ENCODE measurements at regions not wholly inside any gene's neighbourhood (a gene's known extent, or its start where the extent isn't known, plus 50 kb on each side); places are given as distances from the start of the nearest gene placed in this dataset.

DNA sequence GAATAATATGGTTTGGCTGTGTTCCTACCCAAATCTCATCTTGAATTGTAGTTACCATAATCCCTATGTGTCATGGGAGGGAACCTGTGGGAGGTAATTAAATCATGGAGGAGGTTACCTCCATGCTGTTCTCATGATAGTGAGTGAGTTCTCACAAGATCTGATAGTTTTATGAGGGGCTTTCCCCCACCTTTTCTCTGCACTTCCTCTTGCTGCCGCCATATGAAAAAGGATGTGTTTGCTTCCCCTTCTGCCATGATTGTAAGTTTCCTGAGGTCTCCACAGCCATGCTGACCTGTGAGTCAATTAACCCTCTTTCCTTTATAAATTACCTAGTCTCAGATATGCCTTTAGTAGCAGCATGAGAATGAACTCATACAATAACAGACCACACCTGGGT, 63.7 kb upstream of the PRR16 start:
- no peak for TF ChIP-seq CTCF (conservative IDR thresholded peaks at IDR 0.05)
- no peak for TF ChIP-seq ZFX (IDR thresholded peaks at IDR 0.05)

Data from C4-2B (cell line).